ENCODE measurements at regions not wholly inside any gene's neighbourhood (a gene's known extent, or its start where the extent isn't known, plus 50 kb on each side); places are given as distances from the start of the nearest gene placed in this dataset.

DNA sequence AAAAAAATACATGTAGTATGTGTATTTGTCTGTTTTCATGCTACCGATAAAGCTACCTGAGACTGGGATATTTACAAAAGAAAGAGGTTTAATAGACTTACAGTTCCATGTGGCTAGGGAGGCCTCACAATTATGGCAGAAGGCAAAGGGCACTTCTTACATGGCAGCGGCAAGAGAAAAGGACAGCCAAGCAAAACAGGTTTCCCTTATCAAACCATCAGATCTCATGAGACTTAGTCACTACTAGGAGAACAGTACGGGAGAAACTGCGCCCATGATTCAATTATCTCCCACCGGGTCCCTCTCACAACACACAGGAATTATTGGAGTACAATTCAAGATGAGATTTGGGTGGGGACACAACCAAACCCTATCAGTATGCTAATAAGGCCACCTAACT is 137.0 kb upstream of the ELOVL6 start:
- TF ChIP-seq YY1 (IDR thresholded peaks at IDR 0.05) (no peak), SP1 (IDR thresholded peaks at IDR 0.05) (no peak), REST (IDR thresholded peaks at IDR 0.05) (no peak), GABPA (IDR thresholded peaks at IDR 0.05 in 1 of 2, conservative IDR thresholded peaks at IDR 0.05 in 1 of 2) (no peak), HNF4G (IDR thresholded peaks at IDR 0.05) (no peak), JUND (IDR thresholded peaks at IDR 0.05) (no peak), RAD21 (IDR thresholded peaks at IDR 0.05) (no peak), RXRA (IDR thresholded peaks at IDR 0.05) (no peak), EGR1 (IDR thresholded peaks at IDR 0.05; ENCODE audit: low read depth in 2 of 2) (no peak), FOXA1 (IDR thresholded peaks at IDR 0.05) (no peak)
- TF ChIP-seq, protein P1, sequence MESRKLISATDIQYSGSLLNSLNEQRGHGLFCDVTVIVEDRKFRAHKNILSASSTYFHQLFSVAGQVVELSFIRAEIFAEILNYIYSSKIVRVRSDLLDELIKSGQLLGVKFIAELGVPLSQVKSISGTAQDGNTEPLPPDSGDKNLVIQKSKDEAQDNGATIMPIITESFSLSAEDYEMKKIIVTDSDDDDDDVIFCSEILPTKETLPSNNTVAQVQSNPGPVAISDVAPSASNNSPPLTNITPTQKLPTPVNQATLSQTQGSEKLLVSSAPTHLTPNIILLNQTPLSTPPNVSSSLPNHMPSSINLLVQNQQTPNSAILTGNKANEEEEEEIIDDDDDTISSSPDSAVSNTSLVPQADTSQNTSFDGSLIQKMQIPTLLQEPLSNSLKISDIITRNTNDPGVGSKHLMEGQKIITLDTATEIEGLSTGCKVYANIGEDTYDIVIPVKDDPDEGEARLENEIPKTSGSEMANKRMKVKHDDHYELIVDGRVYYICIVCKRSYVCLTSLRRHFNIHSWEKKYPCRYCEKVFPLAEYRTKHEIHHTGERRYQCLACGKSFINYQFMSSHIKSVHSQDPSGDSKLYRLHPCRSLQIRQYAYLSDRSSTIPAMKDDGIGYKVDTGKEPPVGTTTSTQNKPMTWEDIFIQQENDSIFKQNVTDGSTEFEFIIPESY (IDR thresholded peaks at IDR 0.05) = no peak
- TF ChIP-seq, protein P2, sequence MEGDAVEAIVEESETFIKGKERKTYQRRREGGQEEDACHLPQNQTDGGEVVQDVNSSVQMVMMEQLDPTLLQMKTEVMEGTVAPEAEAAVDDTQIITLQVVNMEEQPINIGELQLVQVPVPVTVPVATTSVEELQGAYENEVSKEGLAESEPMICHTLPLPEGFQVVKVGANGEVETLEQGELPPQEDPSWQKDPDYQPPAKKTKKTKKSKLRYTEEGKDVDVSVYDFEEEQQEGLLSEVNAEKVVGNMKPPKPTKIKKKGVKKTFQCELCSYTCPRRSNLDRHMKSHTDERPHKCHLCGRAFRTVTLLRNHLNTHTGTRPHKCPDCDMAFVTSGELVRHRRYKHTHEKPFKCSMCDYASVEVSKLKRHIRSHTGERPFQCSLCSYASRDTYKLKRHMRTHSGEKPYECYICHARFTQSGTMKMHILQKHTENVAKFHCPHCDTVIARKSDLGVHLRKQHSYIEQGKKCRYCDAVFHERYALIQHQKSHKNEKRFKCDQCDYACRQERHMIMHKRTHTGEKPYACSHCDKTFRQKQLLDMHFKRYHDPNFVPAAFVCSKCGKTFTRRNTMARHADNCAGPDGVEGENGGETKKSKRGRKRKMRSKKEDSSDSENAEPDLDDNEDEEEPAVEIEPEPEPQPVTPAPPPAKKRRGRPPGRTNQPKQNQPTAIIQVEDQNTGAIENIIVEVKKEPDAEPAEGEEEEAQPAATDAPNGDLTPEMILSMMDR (IDR thresholded peaks at IDR 0.05; ENCODE audit: low read depth, low read length, missing input control) = no peak
- TF ChIP-seq, protein P3, sequence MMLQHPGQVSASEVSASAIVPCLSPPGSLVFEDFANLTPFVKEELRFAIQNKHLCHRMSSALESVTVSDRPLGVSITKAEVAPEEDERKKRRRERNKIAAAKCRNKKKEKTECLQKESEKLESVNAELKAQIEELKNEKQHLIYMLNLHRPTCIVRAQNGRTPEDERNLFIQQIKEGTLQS (IDR thresholded peaks at IDR 0.05) = no peak

All from liver (tissue), 3 donors.